HG02852 (cell line): ENCODE measurements at regions not wholly inside any gene's neighbourhood (a gene's known extent, or its start where the extent isn't known, plus 50 kb on each side); places are given as distances from the start of the nearest gene placed in this dataset.
"Not testable (repeated sequence)": the region's sequence is repeated elsewhere in the genome, so short reads cannot be mapped to it uniquely, and the experiment has no call there.

Source experiments
- ATAC-seq: cut with Tn5 transposase; IDR thresholded peaks from one replicate; pipeline ENCODE4 v1.9.1; 2021; ENCODE audit warnings: mild to moderate bottlenecking, moderate library complexity; ENCODE audit not compliant: unreplicated experiment

GRCh38 chr6:15121443-15121842 lies 124.4 kb upstream of the JARID2 start:
- ATAC-seq = no peak

- no peak for ATAC-seq
These were observed 123.8 kb upstream of the JARID2 start for GRCh38 chr6:15121977-15122550.

GRCh38 chr6:15129887-15130286 lies 116.0 kb upstream of the JARID2 start:
- ATAC-seq = no peak

- no peak for ATAC-seq
These were observed 114.6 kb upstream of the JARID2 start for GRCh38 chr6:15131234-15131633.

- no peak for ATAC-seq
These were observed 114.2 kb upstream of the JARID2 start for GRCh38 chr6:15131651-15132061.

- ATAC-seq = no peak
These were observed 113.7 kb upstream of the JARID2 start for GRCh38 chr6:15132167-15132566.

- no peak for ATAC-seq
These were observed 112.8 kb upstream of the JARID2 start for GRCh38 chr6:15132854-15133670.

GRCh38 chr6:15137086-15137485 lies 108.8 kb upstream of the JARID2 start:
- ATAC-seq = no peak

GRCh38 chr6:15143086-15143485 lies 102.8 kb upstream of the JARID2 start:
- no peak for ATAC-seq

GRCh38 chr6:15143540-15143939 lies 102.3 kb upstream of the JARID2 start:
- ATAC-seq = no peak

- ATAC-seq = no peak
These were observed 100.0 kb upstream of the JARID2 start for GRCh38 chr6:15145821-15146220.

- no peak for ATAC-seq
These were observed 98.0 kb upstream of the JARID2 start for GRCh38 chr6:15147827-15148226.

GRCh38 chr6:15148356-15148946 lies 97.4 kb upstream of the JARID2 start:
- no peak for ATAC-seq

- ATAC-seq = no peak
These were observed 95.7 kb upstream of the JARID2 start for GRCh38 chr6:15150207-15150606.

- no peak for ATAC-seq
These were observed 93.2 kb upstream of the JARID2 start for GRCh38 chr6:15152700-15153099.

GRCh38 chr6:15153191-15153590 lies 92.7 kb upstream of the JARID2 start:
- ATAC-seq = no peak

GRCh38 chr6:15157479-15157878 lies 88.4 kb upstream of the JARID2 start:
- no peak for ATAC-seq

GRCh38 chr6:15158821-15159619 lies 86.8 kb upstream of the JARID2 start:
- ATAC-seq = no peak

GRCh38 chr6:15160812-15161211 lies 85.1 kb upstream of the JARID2 start:
- ATAC-seq = no peak

GRCh38 chr6:15164855-15165254 lies 81.0 kb upstream of the JARID2 start:
- not testable (repeated sequence) for ATAC-seq

- no peak for ATAC-seq
These were observed 79.7 kb upstream of the JARID2 start for GRCh38 chr6:15166121-15166520.
